Trophoblast cell (in vitro differentiated cells and primary cell): ENCODE measurements at regions not wholly inside any gene's neighbourhood (a gene's known extent, or its start where the extent isn't known, plus 50 kb on each side); places are given as distances from the start of the nearest gene placed in this dataset.
A peak's percentile ranks its signal among the peaks of the same experiment; 100 is the strongest.

Experiments used
- DNase-seq, 2 donors: peaks; one replicate each; pipeline ENCODE4 v3.0.0-alpha.2; 2016
- H2AFZ ChIP-seq: 2 replicates; pipeline ENCODE4 v1.6.1; 2013; ENCODE audit warnings: low read length, moderate library complexity, mild to moderate bottlenecking; ENCODE audit not compliant: insufficient read depth, poor library complexity
- H2AK5ac ChIP-seq: 2 replicates; pipeline ENCODE4 v1.6.1; 2013; ENCODE audit warnings: mild to moderate bottlenecking, low read length
- H2BK120ac ChIP-seq: 2 replicates; pipeline ENCODE4 v1.6.1; 2013; ENCODE audit warnings: low read length, mild to moderate bottlenecking, moderate library complexity; ENCODE audit not compliant: insufficient read depth, poor library complexity
- H2BK12ac ChIP-seq: 2 replicates; pipeline ENCODE4 v1.6.1; 2013; ENCODE audit warnings: mild to moderate bottlenecking, low read length, moderate library complexity
- H2BK5ac ChIP-seq: 2 replicates; pipeline ENCODE4 v1.6.1; 2013; ENCODE audit warnings: low read length, low read depth, moderate library complexity, mild to moderate bottlenecking; ENCODE audit not compliant: poor library complexity
- H3K14ac ChIP-seq: 2 replicates; pipeline ENCODE4 v1.6.1; 2013; ENCODE audit warnings: mild to moderate bottlenecking, low read length
- H3K18ac ChIP-seq: 2 replicates; pipeline ENCODE4 v1.6.1; 2013; ENCODE audit warnings: mild to moderate bottlenecking, low read length
- H3K23ac ChIP-seq: 2 replicates; pipeline ENCODE4 v1.6.1; 2013; ENCODE audit warnings: low read length
- H3K27ac ChIP-seq: 2 replicates; pipeline ENCODE4 v1.5.1; 2013; ENCODE audit warnings: low read depth, mild to moderate bottlenecking, inconsistent platforms, low read length, moderate library complexity
- H3K27me3 ChIP-seq: 2 replicates; pipeline ENCODE4 v1.6.1; 2013; ENCODE audit warnings: inconsistent platforms, mild to moderate bottlenecking, low read length, moderate library complexity; ENCODE audit not compliant: insufficient read depth
- H3K36me3 ChIP-seq, 2 experiments: 1 replicate in 1 of 2; 2 replicates in 1 of 2; pipeline ENCODE4 v1.6.1; 2013; ENCODE audit warnings: low read length in 2 of 2, mild to moderate bottlenecking in 2 of 2, moderate library complexity in 1 of 2; ENCODE audit not compliant: insufficient read depth in 2 of 2, control insufficient read depth in 1 of 2
- H3K4ac ChIP-seq: 2 replicates; pipeline ENCODE4 v1.6.1; 2013; ENCODE audit warnings: low read depth, mild to moderate bottlenecking, low read length, moderate library complexity
- H3K4me1 ChIP-seq, 2 experiments: 1 replicate in 1 of 2; 2 replicates in 1 of 2; pipeline ENCODE4 v1.6.1; 2013; ENCODE audit warnings: low read length in 2 of 2, mild to moderate bottlenecking in 2 of 2, moderate library complexity in 1 of 2; ENCODE audit not compliant: insufficient read depth in 2 of 2, control insufficient read depth in 1 of 2
- H3K4me2 ChIP-seq: 2 replicates; pipeline ENCODE4 v1.6.1; 2013; ENCODE audit warnings: inconsistent platforms, mild to moderate bottlenecking, low read length, moderate library complexity
- H3K4me3 ChIP-seq: 2 replicates; pipeline ENCODE4 v1.5.1; 2013; ENCODE audit warnings: mild to moderate bottlenecking, low read depth, low read length, inconsistent platforms
- H3K79me1 ChIP-seq: one replicate; pipeline ENCODE4 v1.6.1; 2013; ENCODE audit warnings: low read length
- H3K79me2 ChIP-seq: 2 replicates; pipeline ENCODE4 v1.6.1; 2013; ENCODE audit warnings: low read length, mild to moderate bottlenecking; ENCODE audit not compliant: control insufficient read depth, insufficient read depth, poor library complexity
- H3K9ac ChIP-seq: 2 replicates; pipeline ENCODE4 v1.6.1; 2013; ENCODE audit warnings: mild to moderate bottlenecking, low read length
- H3K9me3 ChIP-seq: 2 replicates; pipeline ENCODE4 v1.6.1; 2013; ENCODE audit warnings: low read depth, mild to moderate bottlenecking, control low read depth, inconsistent platforms, low read length; ENCODE audit not compliant: insufficient read depth
- H4K12ac ChIP-seq: 2 replicates; pipeline ENCODE4 v1.6.1; 2013; ENCODE audit warnings: low read depth, mild to moderate bottlenecking, low read length, moderate library complexity
- H4K8ac ChIP-seq: 2 replicates; pipeline ENCODE4 v1.6.1; 2013; ENCODE audit warnings: low read depth, mild to moderate bottlenecking, low read length, moderate library complexity
- H4K91ac ChIP-seq: one replicate; pipeline ENCODE4 v1.6.1; 2013; ENCODE audit warnings: low read depth, mild to moderate bottlenecking, low read length, moderate library complexity
- WGBS: extraction: QIAGEN DNeasy Blood & Tissue Kit; methylation state at CpG from one replicate; pipeline ENCODE4 v1.1.7; 2013; ENCODE audit warnings: missing lambda C conversion rate; ENCODE audit not compliant: insufficient read length, insufficient coverage; ENCODE audit errors: extremely low coverage; 5-methylcytosine and 5-hydroxymethylcytosine counted together

- no peak overlapping the region for H2BK12ac ChIP-seq
- H4K8ac ChIP-seq: no peak overlapping the region
- no peak overlapping the region for H3K23ac ChIP-seq
- H3K18ac ChIP-seq: no peak overlapping the region
- no peaks in the 10 kb centered on the region for H3K9me3 ChIP-seq
- H3K27ac ChIP-seq: no peak overlapping the region
- WGBS: no CpG with 5 or more reads among the region's 11 CpGs
- no peak overlapping the region for H2AFZ ChIP-seq
- no peak overlapping the region for H2BK120ac ChIP-seq
- peak in 1 of 2 donors; percentile 13 for DNase-seq
- H3K9ac ChIP-seq: no peak overlapping the region
- H2AK5ac ChIP-seq: no peak overlapping the region
- no peaks in the 10 kb centered on the region for H3K79me2 ChIP-seq
- H3K4me3 ChIP-seq: no peak overlapping the region
- H3K27me3 ChIP-seq: no peaks in the 10 kb centered on the region
- no peaks in the 10 kb centered on the region for H3K79me1 ChIP-seq
- H3K4me2 ChIP-seq: no peak overlapping the region
- no peaks in the 10 kb centered on the region for H3K36me3 ChIP-seq
- no peak overlapping the region for H2BK5ac ChIP-seq
- no peak overlapping the region for H4K12ac ChIP-seq
- H4K91ac ChIP-seq: no peak overlapping the region
- peaks cover 0 to 3% of the 10 kb centered on the region in 2 experiments for H3K4me1 ChIP-seq
- no peak overlapping the region for H3K4ac ChIP-seq
- H3K14ac ChIP-seq: no peak overlapping the region
Measured at GRCh38 chr6:170456886-170457698, 96.0 kb downstream of the PSMB1 start.
